ENCODE measurements at regions not wholly inside any gene's neighbourhood (a gene's known extent, or its start where the extent isn't known, plus 50 kb on each side); places are given as distances from the start of the nearest gene placed in this dataset.

- intact Hi-C loops (cut with DNase I), result no loop called here
- H3K27ac ChIP-seq (ENCODE audit: low read depth in 1 of 2, low read length in 2 of 2), result no peak overlapping the region
- ATAC-seq (ENCODE audit: low FRiP score) (no peak), DNase-seq (no peak)
- H3K27me3 ChIP-seq (ENCODE audit: control insufficient read depth in 1 of 2, insufficient read depth in 2 of 2, low read length in 1 of 2), result no peaks in the 10 kb centered on the region
- H3K4me1 ChIP-seq (ENCODE audit: control insufficient read depth in 1 of 2, insufficient read depth in 2 of 2, low read length in 2 of 2), result no peaks in the 10 kb centered on the region
- H3K9me3 ChIP-seq (ENCODE audit: control insufficient read depth, low read length), result no peaks in the 10 kb centered on the region
- H3K36me3 ChIP-seq (ENCODE audit: control insufficient read depth in 1 of 2, insufficient read depth in 2 of 2, low read length in 1 of 2), result no peaks in the 10 kb centered on the region
- 94 to 98% methylated on average over 2 of the region's 2 CpGs for WGBS, 2 donors
- H3K4me3 ChIP-seq (ENCODE audit: low read length in 2 of 2), result no peak overlapping the region
These were observed 261.3 kb downstream of the KCNRG start for GRCh38 chr13:50276550-50276949.

- ATAC-seq (ENCODE audit: low FRiP score) (no peak), DNase-seq (no peak)
- no peak overlapping the region for H3K4me3 ChIP-seq (ENCODE audit: low read length in 2 of 2)
- no peaks in the 10 kb centered on the region for H3K4me1 ChIP-seq (ENCODE audit: control insufficient read depth in 1 of 2, insufficient read depth in 2 of 2, low read length in 2 of 2)
- no peaks in the 10 kb centered on the region for H3K36me3 ChIP-seq (ENCODE audit: control insufficient read depth in 1 of 2, insufficient read depth in 2 of 2, low read length in 1 of 2)
- no peak overlapping the region for H3K27ac ChIP-seq (ENCODE audit: low read depth in 1 of 2, low read length in 2 of 2)
- H3K9me3 ChIP-seq (ENCODE audit: control insufficient read depth, low read length), result peaks cover 2% of the 10 kb centered on the region
- 93% methylated on average over 6 of the region's 6 CpGs for WGBS, 2 donors
- intact Hi-C loops (cut with DNase I), result no loop called here
- no peaks in the 10 kb centered on the region for H3K27me3 ChIP-seq (ENCODE audit: control insufficient read depth in 1 of 2, insufficient read depth in 2 of 2, low read length in 1 of 2)
These were observed 261.9 kb downstream of the KCNRG start for GRCh38 chr13:50277127-50277526.

GRCh38 chr13:50277906-50278305 is 262.7 kb downstream of the KCNRG start:
- no peak for ATAC-seq (ENCODE audit: low FRiP score)
- no peaks in the 10 kb centered on the region for H3K4me1 ChIP-seq (ENCODE audit: control insufficient read depth in 1 of 2, insufficient read depth in 2 of 2, low read length in 2 of 2)
- no peaks in the 10 kb centered on the region for H3K27me3 ChIP-seq (ENCODE audit: control insufficient read depth in 1 of 2, insufficient read depth in 2 of 2, low read length in 1 of 2)
- no peak for DNase-seq
- no peaks in the 10 kb centered on the region for H3K36me3 ChIP-seq (ENCODE audit: control insufficient read depth in 1 of 2, insufficient read depth in 2 of 2, low read length in 1 of 2)
- intact Hi-C loops (cut with DNase I), result no loop called here
- H3K4me3 ChIP-seq (ENCODE audit: low read length in 2 of 2), result no peak overlapping the region
- 82 to 89% methylated on average over 7 of the region's 7 CpGs for WGBS, 2 donors
- no peak overlapping the region for H3K27ac ChIP-seq (ENCODE audit: low read depth in 1 of 2, low read length in 2 of 2)
- peaks cover 2% of the 10 kb centered on the region for H3K9me3 ChIP-seq (ENCODE audit: control insufficient read depth, low read length)

- DNase-seq (no peak), ATAC-seq (ENCODE audit: low FRiP score) (no peak)
- no peak overlapping the region for H3K27ac ChIP-seq (ENCODE audit: low read depth in 1 of 2, low read length in 2 of 2)
- no peaks in the 10 kb centered on the region for H3K4me1 ChIP-seq (ENCODE audit: control insufficient read depth in 1 of 2, insufficient read depth in 2 of 2, low read length in 2 of 2)
- no peaks in the 10 kb centered on the region for H3K36me3 ChIP-seq (ENCODE audit: control insufficient read depth in 1 of 2, insufficient read depth in 2 of 2, low read length in 1 of 2)
- H3K27me3 ChIP-seq (ENCODE audit: control insufficient read depth in 1 of 2, insufficient read depth in 2 of 2, low read length in 1 of 2), result no peaks in the 10 kb centered on the region
- no peak overlapping the region for H3K4me3 ChIP-seq (ENCODE audit: low read length in 2 of 2)
- intact Hi-C loops (cut with DNase I), result no loop called here
- H3K9me3 ChIP-seq (ENCODE audit: control insufficient read depth, low read length), result peaks cover 2% of the 10 kb centered on the region
- WGBS, 2 donors, result 93 to 97% methylated on average over 4 of the region's 4 CpGs
These were observed 265.2 kb downstream of the KCNRG start for GRCh38 chr13:50280441-50280937.

GRCh38 chr13:50282016-50282415 is 266.8 kb downstream of the KCNRG start:
- no peak for ATAC-seq (ENCODE audit: low FRiP score)
- DNase-seq, result no peak
- Histone ChIP-seq H3K27ac (ENCODE audit: low read depth in 1 of 2, low read length in 2 of 2) (no peak overlapping the region), H3K4me1 (ENCODE audit: control insufficient read depth in 1 of 2, insufficient read depth in 2 of 2, low read length in 2 of 2) (no peaks in the 10 kb centered on the region), H3K4me3 (ENCODE audit: low read length in 2 of 2) (no peak overlapping the region), H3K27me3 (ENCODE audit: control insufficient read depth in 1 of 2, insufficient read depth in 2 of 2, low read length in 1 of 2) (no peaks in the 10 kb centered on the region), H3K9me3 (ENCODE audit: control insufficient read depth, low read length) (peaks cover 2% of the 10 kb centered on the region), H3K36me3 (ENCODE audit: control insufficient read depth in 1 of 2, insufficient read depth in 2 of 2, low read length in 1 of 2) (no peaks in the 10 kb centered on the region)
- intact Hi-C loops (cut with DNase I), result no loop called here

- Histone ChIP-seq H3K27ac (ENCODE audit: low read depth in 1 of 2, low read length in 2 of 2) (no peak overlapping the region), H3K36me3 (ENCODE audit: control insufficient read depth in 1 of 2, insufficient read depth in 2 of 2, low read length in 1 of 2) (no peaks in the 10 kb centered on the region), H3K27me3 (ENCODE audit: control insufficient read depth in 1 of 2, insufficient read depth in 2 of 2, low read length in 1 of 2) (no peaks in the 10 kb centered on the region), H3K4me1 (ENCODE audit: control insufficient read depth in 1 of 2, insufficient read depth in 2 of 2, low read length in 2 of 2) (no peaks in the 10 kb centered on the region), H3K4me3 (ENCODE audit: low read length in 2 of 2) (no peak overlapping the region), H3K9me3 (ENCODE audit: control insufficient read depth, low read length) (peaks cover 2% of the 10 kb centered on the region)
- intact Hi-C loops (cut with DNase I), result no loop called here
- 65 to 90% methylated on average over 2 of the region's 2 CpGs for WGBS, 2 donors
- DNase-seq (no peak), ATAC-seq (ENCODE audit: low FRiP score) (no peak)
These were observed 267.8 kb downstream of the KCNRG start for GRCh38 chr13:50283017-50283416.

GRCh38 chr13:50284540-50284939 is 269.3 kb downstream of the KCNRG start:
- no peaks in the 10 kb centered on the region for H3K4me1 ChIP-seq (ENCODE audit: control insufficient read depth in 1 of 2, insufficient read depth in 2 of 2, low read length in 2 of 2)
- DNase-seq (no peak), ATAC-seq (ENCODE audit: low FRiP score) (no peak)
- no peaks in the 10 kb centered on the region for H3K36me3 ChIP-seq (ENCODE audit: control insufficient read depth in 1 of 2, insufficient read depth in 2 of 2, low read length in 1 of 2)
- no peaks in the 10 kb centered on the region for H3K27me3 ChIP-seq (ENCODE audit: control insufficient read depth in 1 of 2, insufficient read depth in 2 of 2, low read length in 1 of 2)
- H3K4me3 ChIP-seq (ENCODE audit: low read length in 2 of 2), result no peak overlapping the region
- WGBS, 2 donors, result 76 to 97% methylated on average over 2 of the region's 2 CpGs
- H3K9me3 ChIP-seq (ENCODE audit: control insufficient read depth, low read length), result peaks cover 2% of the 10 kb centered on the region
- no peak overlapping the region for H3K27ac ChIP-seq (ENCODE audit: low read depth in 1 of 2, low read length in 2 of 2)
- intact Hi-C loops (cut with DNase I), result no loop called here

GRCh38 chr13:50285283-50285682 is 270.0 kb downstream of the KCNRG start:
- H3K4me3 ChIP-seq (ENCODE audit: low read length in 2 of 2), result no peak overlapping the region
- 91 to 93% methylated on average over 3 of the region's 3 CpGs for WGBS, 2 donors

GRCh38 chr13:50286324-50286723 is 271.1 kb downstream of the KCNRG start:
- H3K4me3 ChIP-seq (ENCODE audit: low read length in 2 of 2), result no peak overlapping the region
- H3K36me3 ChIP-seq (ENCODE audit: control insufficient read depth in 1 of 2, insufficient read depth in 2 of 2, low read length in 1 of 2), result no peaks in the 10 kb centered on the region
- no peak overlapping the region for H3K27ac ChIP-seq (ENCODE audit: low read depth in 1 of 2, low read length in 2 of 2)
- no peak for ATAC-seq (ENCODE audit: low FRiP score)
- H3K4me1 ChIP-seq (ENCODE audit: control insufficient read depth in 1 of 2, insufficient read depth in 2 of 2, low read length in 2 of 2), result no peaks in the 10 kb centered on the region
- no peaks in the 10 kb centered on the region for H3K27me3 ChIP-seq (ENCODE audit: control insufficient read depth in 1 of 2, insufficient read depth in 2 of 2, low read length in 1 of 2)
- DNase-seq, result no peak
- peaks cover 2% of the 10 kb centered on the region for H3K9me3 ChIP-seq (ENCODE audit: control insufficient read depth, low read length)
- WGBS, 2 donors, result 63 to 77% methylated on average over 3 of the region's 3 CpGs
- intact Hi-C loops (cut with DNase I), result no loop called here

More at GRCh38 chr13:50285283-50285682, 270.0 kb downstream of the KCNRG start:
- no peaks in the 10 kb centered on the region for H3K27me3 ChIP-seq (ENCODE audit: control insufficient read depth in 1 of 2, insufficient read depth in 2 of 2, low read length in 1 of 2)
- H3K4me1 ChIP-seq (ENCODE audit: control insufficient read depth in 1 of 2, insufficient read depth in 2 of 2, low read length in 2 of 2), result no peaks in the 10 kb centered on the region
- no peak overlapping the region for H3K27ac ChIP-seq (ENCODE audit: low read depth in 1 of 2, low read length in 2 of 2)
- ATAC-seq (ENCODE audit: low FRiP score), result no peak
- DNase-seq, result no peak
- H3K36me3 ChIP-seq (ENCODE audit: control insufficient read depth in 1 of 2, insufficient read depth in 2 of 2, low read length in 1 of 2), result no peaks in the 10 kb centered on the region
- H3K9me3 ChIP-seq (ENCODE audit: control insufficient read depth, low read length), result peaks cover 2% of the 10 kb centered on the region
- intact Hi-C loops (cut with DNase I), result no loop called here
